GM18870 (cell line): ENCODE measurements at regions not wholly inside any gene's neighbourhood (a gene's known extent, or its start where the extent isn't known, plus 50 kb on each side); places are given as distances from the start of the nearest gene placed in this dataset.
"Not testable (repeated sequence)": the region's sequence is repeated elsewhere in the genome, so short reads cannot be mapped to it uniquely, and the experiment has no call there.

Experiments used
- ATAC-seq: cut with Tn5 transposase; IDR thresholded peaks from one replicate; pipeline ENCODE4 v1.9.1; 2021; ENCODE audit warnings: moderate library complexity; ENCODE audit not compliant: unreplicated experiment

DNA sequence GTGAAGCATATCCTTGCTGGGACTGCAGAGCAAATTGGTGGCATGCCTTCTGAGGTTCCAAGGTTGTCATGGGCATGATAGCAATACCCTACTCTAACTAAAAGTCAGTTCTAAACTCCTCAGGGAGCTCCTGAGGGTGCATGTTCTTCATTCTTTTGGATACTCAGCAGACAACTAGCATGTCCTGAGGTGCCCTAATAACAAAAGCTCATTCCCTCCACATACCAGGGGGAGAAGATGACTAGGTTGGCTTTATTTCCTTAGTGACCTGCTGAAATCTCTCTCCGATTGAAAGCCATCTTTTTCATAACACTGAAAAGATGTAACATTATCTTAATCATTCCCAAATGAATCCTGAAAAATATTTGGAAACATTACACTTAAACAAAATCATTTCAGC lies 188.7 kb upstream of the IGF1 start:
- no peak for ATAC-seq

DNA sequence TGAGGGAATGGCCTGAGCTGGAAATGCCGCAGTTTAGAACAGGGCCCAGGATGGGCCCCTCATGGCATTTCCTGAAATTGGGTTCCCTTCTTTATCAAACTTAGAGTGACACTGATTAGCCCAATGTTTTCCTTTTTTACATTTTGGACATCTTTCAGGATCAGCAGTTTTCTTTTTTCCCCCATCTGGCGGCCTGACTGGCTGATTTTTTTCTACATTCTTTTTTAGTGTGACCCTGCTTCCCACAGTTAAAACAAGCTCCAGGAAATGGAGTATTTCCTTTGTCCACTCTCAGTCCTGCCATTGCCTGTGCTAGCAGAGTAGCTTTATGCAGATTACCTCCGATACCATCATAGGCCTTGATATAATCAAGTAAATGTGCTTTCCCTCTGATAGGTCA lies 185.8 kb upstream of the IGF1 start:
- ATAC-seq, result not testable (repeated sequence)

DNA sequence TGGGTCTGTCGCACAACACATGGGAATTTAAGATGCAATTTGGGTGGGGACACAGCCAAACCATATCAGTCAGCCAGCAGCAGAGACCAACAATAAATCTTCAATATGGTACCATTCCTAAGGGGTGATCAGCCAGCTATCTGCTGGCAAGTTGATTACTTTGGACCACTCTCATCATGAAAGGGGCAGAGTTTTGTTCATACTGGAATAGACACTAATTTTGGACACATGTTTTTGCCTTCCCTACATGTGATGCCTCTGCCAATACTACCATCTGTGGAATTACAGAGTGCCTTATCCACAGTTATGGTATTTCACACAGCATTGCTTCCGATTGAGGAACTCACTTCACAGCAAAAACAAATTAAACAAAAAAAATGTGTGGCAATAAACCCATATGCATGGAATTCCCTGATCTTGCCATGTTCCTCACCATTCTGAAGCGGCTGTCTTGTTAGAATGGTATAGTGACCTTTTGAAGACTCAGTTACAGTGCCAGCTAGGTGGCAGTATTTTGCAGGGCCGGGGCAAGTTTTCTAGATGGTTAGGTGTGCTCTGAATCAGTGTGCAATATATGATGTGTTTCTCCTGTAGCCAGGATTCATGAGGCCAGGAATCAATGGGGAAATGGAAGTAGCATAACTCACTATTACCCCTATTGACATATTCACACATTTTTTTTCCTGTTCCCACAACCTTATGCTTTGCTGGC lies 179.0 kb upstream of the IGF1 start:
- ATAC-seq, result no peak

DNA sequence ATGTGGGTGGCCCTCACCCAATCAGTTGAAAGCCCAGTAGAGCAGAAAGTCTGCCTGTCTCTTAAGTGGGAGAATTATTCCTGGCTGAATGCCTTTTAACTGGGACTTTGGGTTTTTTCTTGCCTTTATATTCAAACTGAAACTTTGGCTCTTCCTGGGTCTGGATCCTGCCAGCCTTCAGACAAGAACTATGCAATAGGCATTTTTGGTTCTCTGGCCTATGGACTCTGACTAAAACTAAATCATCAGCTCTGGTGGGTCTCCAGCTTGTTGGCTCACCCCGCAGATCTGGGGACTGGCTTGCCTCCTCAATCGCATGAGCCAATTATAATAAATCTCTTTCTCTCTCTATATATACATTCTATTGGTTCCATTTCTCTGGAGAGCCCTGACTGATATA lies 173.0 kb upstream of the IGF1 start:
- no peak for ATAC-seq

DNA sequence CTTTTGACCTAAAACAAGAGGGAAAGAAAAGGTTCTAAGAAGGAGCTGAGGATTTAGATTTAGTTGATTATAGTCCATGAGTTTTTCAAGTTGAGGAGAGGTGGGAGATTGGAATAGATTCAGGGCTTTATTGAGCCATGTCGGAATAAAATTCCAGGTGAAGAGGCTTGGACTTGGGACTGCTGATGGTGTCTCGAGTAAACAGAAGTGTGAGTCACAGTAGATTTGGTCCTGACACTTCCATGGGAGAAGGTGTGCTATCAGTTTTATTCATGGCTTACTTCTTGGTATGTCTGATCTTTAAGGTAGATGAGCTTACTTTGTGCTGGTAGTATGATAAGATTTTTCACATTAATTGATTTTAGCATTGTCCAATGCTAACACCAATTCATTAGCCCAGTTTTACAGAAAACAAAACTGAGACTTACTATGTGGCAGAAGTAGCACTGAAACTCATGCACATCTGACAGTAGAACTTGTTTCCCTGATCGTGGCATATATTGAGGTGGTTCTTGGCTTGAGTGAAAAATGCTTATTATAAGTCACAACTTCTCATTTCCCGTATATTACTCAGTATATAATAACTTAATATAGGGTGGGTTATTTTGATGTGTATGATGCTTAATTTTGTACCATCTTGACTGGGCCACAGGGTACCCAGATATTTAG lies 172.4 kb upstream of the IGF1 start:
- no peak for ATAC-seq

DNA sequence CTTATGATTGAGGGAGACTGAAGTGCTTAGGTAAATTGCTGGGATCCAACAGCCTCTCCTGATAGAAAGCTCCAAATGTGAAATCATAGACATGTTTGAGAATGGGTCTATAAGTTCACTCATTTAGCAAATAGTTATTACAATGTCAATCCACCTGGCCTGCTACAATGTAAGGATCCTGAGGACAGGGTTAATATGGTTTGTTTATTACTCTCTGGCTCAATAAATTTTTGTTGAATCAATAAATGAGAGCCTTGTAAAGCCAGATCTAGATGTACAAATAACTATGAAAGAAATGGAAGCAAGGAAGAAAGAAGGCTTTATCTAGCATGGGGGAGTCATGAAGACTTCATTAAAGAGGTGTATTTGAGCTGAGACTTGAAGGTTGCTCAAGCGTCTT lies 165.6 kb upstream of the IGF1 start:
- no peak for ATAC-seq

DNA sequence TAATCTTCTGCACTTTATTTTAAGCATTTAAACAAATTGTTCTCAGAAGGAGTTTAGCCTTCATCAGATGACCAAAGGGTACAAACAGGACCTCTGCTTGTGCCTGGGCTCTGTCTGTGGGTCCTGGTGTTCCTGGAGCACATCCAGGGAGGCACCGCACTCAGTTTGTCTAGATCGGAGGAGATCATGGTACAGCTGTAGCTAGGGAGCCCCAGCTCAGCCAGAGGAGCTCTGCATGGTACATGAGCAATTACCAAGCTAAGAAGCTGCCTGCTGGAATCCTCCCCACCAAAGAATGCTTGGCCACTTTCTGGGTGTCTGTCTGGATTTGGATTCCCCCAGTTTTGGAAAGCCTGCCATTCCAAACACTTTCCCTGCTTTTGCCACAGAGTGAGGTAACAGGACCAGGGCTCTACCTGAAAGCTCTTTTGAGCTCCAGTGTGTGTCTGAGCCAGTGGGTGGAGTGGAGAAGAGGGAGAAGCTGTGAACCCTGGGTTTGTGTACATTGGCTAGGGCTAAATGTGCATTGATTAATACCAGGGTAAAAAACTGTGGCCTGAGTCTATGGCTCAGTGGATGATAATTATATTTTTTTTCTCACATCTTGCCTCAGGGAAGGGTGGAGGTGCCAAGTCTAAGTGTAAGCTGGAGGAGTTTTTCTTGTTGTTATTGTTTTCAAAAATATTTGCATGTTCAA lies 163.7 kb upstream of the IGF1 start:
- no peak for ATAC-seq

DNA sequence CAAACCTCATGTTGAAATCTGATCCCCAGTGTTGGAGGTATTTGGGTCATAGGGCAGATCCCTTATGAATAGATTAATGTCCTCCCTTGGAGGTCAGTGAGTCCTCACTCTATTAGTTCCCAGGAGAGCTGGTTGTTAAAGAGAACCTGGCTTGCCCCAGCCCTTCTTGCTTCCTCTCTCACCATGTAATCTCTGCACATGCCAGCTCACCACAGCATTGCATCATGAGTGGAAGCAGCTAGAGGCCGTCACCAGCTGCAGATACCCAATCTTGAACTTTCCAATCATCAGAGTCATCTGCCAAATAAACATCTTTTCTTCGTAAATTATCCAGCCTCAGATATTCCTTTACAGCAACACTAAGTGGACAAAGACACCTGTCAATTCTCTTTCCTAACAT lies 161.8 kb upstream of the IGF1 start:
- ATAC-seq, result no peak

DNA sequence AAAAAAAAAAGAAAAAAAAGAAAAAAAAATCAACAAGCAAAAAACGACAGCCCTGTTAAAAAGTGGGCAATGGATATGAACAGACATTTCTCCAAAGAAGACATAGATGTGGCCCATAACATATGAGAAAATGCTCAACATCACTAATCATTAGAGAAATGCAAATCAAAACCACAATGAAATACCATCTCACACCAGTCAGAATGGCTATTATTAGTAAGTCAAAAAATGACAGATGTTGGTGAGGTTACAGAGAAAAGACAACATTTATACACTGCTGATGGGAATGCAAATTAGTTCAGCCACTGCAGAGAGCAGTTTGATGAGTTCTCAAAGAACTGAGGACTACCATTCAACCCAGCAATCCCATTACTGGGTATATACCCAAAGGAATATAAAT lies 160.3 kb upstream of the IGF1 start:
- ATAC-seq, result not testable (repeated sequence)

DNA sequence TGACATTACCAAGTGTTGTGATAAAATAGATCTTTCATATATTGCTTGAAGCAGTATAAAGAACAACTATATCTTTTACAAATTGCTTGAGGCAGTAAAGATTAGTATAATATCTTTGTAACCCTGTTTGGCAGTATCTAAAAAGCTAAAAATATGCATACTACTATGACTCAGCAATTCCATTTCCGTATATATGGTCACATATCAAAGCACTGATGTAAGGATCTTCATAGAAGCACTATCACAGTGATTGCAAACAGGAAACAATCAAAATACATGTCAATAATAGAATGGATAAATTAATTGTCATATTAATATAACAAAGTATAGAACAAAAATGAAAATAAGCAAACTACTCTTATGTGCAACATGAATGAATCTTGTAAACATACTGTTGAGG lies 158.4 kb upstream of the IGF1 start:
- no peak for ATAC-seq

DNA sequence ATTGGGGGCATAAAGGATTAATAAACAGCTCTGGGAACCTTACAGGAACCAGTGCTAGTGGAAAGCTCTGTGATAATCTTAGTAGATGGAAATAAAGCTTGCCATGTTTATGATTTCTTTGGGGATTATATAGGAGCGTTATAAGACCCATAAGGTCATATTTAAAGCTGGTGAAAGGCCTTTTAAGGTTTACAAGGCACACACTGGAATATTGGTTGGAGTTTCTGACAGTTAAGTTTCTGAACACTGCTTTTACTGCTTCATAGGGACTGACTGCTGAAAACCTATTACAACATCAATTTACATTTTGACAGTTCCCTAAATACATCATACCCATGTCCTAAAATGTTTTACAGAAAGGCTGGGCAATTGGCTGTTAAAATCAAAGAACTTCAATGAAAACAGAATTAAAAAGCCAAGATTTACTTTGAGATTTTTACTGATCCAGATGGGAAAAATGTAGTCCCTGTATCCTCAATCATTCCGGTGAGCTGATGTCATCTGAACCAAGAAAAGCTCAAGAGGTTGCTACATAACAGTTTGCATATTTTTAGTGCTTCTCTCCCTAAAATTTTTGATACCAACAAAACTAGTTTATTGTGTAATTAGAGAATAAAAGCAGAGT lies 153.7 kb upstream of the IGF1 start:
- no peak for ATAC-seq

DNA sequence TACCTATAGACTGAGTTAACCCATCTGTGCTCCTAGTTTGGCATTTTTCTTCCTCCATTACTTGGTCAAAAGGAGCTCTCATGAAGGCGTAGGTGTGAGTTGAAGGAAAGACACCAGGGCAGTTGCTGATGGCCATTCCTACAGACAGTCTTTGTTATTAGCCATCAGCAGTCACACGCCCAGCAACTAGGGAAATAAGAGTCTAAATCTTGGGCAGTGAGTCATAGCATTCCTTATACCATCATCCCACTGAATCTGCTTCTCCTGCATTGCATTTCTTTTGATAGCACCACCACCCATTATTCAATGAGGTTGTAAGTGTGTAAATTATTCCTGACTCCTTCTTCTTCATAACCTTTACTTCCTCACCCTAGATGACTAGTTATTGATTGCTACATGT lies 150.9 kb upstream of the IGF1 start:
- no peak for ATAC-seq

DNA sequence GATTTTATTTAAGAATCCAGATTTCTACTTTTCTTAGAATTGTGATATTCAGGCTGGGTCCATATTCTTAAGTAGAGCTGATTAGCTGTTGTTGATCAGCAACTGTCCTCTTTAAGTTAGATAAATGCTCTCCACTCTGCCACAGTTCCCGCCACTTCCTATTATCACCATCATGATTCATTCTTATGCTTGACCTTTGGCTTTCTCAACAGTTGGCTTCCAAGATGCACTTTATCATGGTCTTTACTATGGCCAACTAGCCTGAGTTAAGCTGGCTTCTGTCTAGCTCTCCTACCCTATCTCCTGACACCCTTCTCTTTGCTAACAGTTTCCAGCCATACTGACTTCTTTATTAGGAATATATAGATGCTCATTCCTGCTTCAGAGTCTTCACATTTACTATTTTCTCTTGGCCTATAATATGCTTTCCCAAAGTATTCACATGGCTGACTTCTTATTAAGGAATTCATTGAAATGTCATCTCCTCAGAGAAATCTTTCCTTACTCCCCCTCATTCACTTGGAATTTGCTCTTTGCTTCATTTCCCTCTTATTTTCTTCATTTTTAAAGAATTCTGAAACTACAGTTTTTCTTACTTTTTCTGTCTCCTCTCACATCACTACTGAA lies 149.0 kb upstream of the IGF1 start:
- no peak for ATAC-seq

DNA sequence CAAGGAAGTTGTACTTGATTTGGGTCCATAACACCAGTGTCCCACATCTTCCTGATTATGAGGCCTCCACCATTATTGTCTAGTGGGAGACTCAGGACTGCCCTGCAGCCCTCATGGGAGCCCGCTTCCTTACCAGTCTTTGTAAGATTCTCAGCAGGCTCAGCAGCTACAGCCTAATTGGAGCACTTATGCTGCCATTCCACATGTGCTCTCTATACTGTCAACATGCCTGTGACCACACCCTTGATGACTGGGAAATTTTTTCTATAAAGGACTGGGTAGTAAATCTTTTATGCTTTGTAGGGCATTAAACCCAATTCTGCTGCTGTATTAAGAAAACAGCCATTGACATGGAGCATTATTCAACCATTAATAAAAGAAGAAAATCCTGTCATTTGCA lies 145.5 kb upstream of the IGF1 start:
- ATAC-seq, result no peak

DNA sequence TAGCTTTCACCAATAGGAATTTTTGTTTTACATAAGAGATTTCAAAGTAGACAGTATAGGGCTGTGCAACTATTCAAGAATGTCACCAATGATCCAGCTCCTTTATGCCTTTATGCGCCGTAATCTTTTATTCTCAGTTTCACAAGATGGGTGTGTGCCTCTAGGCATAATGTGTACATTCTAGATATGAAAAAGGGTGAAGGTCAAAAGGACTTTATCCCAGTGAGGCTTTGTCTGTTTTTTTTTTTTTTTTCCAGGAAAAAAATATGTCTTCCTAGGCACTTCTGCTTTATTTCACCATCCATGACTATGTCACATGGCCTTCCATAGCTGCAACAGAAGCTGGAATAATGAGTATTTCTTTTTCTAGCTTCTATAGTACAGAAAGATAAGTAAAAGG lies 142.3 kb upstream of the IGF1 start:
- ATAC-seq, result no peak

DNA sequence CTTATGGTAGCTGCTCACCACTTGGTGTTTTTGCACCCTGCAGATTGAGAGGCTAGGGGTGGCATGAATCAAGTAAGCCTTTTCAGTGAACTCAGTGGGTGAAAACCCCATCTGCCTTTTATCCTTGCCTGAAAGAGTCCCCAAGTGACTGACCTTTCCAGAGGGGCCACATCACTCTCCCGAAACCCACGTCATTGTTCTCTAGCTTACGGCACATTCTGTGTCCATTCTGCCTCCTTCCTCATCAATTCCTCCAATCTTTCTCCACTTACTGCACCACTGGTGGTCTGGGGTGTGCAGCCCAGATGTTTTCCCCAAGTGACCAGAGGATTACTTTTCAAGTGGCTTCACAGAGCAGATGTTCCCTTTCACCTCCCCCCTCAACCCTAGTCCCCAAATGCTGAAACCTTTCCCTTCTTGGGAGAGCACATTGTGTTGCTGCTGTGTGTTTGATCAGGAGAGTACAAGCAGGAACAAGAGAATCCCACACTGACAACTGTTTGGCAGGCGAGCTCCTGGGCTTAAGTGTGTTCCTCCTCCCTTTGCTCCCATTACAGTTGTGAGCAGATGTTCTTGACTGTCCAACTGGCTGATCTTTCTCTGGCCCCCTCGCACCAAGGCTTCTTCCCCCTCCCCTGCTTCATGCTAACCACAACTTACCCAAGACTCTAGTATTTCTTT lies 138.0 kb upstream of the IGF1 start:
- ATAC-seq, result no peak

DNA sequence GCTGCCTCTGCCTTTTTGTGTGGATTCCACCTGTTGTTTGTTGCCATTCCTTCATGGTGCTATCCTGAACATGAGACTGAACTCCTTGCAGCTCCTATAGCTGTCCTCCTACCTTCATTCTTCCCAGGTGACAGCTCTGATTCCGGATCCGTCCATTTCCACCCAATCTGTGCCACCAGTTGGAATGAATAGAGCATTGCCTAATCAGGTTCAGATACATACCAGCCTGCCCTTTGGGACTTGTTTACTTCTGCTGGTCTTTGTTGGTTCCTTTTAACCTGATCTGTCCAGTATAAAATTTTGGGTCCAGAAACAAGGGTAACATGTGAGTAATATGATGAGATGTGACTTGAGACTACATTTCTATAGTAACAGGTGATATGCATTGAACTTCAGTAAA lies 136.3 kb upstream of the IGF1 start:
- no peak for ATAC-seq

DNA sequence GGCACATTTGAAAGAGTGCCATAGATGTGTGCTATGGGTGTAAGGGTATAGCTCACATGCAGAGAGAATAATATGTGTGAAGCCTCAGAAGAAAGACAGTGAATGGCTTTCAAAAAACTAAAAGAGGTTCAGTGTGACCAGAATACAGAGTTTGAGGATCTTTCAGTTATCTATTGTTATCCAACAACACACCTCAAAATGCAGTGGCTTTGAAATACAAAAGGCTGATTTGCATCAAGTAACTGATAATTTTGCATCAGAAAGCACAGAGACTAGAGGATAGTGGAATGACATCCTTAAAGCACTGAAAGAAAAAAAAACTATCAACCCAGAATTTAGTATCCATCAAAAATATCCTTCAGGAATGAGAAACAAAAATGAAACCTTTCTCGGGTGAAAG lies 131.6 kb upstream of the IGF1 start:
- no peak for ATAC-seq

DNA sequence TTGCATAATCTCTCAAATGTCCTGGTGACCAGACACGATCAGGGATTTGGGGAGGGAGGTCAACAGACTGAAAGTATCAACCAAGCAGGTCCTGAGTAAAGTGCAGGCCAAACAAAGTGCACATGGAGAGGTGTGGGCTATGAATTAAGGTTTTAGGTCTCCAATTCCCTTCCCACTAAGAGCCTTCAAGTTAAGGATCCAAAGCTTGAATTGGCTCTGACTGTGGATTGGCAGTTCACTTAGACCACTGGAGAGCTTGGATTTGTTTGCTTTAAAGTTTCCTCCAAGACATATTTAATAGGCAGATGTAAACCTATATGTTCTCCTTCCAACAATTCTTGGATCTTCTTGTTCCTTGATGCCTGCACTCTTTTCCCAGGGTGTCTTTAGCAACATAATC lies 129.6 kb upstream of the IGF1 start:
- no peak for ATAC-seq

DNA sequence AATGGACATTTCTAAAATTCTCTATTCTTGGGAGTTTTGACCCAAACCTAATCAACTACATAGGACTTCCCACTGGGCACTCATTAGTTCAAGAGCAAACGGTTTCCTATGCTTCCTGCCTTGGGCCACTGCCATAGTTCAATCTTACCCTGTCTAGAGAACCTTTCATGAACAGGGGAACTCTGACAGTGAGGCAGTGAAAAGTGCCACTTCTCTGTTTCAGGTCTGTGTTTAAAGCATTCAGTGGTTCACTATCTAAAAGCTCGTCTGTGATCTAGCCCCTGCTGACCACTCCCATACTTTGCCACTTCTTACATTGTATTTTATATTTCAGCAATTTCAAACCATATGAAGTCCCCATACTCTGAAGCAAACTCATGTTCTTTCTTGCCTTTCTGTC lies 122.7 kb upstream of the IGF1 start:
- ATAC-seq, result no peak

DNA sequence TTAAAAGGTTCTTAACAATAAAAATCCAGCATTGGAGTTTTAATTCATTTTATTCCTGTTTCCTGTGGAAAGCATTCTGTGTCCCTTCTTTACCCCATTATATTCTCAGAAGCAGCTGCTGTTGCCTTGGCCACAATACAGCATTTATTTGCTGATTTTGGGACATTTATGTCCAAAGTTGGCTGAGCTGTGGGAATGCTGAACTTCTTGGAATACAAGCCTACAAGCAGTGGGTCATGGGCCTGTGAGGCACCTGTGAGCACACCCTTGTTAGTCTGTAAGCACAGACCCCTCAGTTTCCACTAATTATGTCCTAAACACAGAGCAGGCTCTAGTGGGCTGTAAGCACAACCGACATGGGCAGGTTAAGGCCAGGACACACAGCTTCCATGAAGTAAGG lies 122.2 kb upstream of the IGF1 start:
- no peak for ATAC-seq
